GM19463 (cell line): ENCODE measurements at regions not wholly inside any gene's neighbourhood (a gene's known extent, or its start where the extent isn't known, plus 50 kb on each side); places are given as distances from the start of the nearest gene placed in this dataset.

Source experiments
- ATAC-seq: cut with Tn5 transposase; IDR thresholded peaks from one replicate; pipeline ENCODE4 v1.9.1; 2021; ENCODE audit warnings: mild to moderate bottlenecking, moderate library complexity; ENCODE audit not compliant: unreplicated experiment

DNA sequence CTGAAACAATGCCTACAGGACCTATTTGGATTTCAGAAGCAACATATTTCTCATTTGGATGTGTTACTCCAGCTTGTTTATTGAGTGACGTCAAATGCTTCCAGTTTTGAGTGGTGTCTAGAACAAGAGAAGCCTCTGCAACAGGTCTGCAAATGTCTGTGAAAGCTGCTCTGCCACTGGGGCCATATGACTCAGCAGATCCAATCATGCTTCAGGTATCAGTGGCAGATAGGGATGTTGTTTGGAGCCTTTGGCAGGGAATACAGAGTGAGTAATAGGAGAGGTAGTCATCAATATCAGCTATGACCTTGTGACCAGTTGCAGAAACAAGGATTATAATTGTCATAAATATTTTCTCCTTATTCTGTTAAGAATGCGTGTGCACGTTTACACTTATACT is 141.1 kb upstream of the ZXDA start:
- ATAC-seq = no peak

DNA sequence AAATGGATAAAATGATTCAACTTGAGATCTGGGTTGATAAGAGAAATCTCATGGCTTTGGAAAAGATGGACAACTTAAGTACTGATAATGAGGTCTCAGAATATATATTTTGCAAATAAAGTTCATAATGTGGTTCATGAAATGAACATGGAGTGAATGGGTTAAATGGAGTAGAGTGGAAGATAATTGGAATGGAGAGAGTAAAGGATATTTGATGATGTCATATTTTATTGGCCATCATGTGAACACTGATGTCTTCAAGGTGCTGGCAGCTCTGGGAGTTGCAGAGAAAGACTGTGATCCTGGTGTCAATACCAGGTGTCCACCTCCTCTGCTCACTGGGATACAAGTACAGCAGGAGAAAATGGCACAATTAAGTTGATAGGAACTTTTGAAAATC is 133.9 kb upstream of the ZXDA start:
- no peak for ATAC-seq

DNA sequence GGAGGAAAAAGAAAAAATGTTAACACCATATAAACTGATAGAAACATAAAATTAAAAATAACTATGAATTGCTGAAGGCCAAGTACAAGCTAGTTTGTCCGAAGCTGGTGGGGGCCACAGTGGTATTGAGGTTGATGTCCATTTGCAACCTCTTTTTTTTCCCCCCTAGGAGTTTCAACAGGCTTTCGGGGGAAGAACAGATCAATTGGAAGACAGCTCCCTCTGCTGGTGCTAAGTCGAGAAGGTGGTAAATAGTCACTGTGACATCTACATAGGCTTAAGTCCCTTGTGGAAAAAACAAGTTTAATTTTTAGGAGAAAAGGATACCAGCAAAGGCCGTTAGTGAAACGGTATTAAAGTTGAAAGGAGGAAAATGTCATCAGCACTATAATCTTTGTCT is 115.7 kb upstream of the ZXDA start:
- ATAC-seq = peak; percentile 56

GRCh38 chrX:57985951-57986350 is 75.7 kb upstream of the ZXDA start:
- ATAC-seq = no peak

GRCh38 chrX:57984620-57985019 is 74.4 kb upstream of the ZXDA start:
- ATAC-seq = no peak

DNA sequence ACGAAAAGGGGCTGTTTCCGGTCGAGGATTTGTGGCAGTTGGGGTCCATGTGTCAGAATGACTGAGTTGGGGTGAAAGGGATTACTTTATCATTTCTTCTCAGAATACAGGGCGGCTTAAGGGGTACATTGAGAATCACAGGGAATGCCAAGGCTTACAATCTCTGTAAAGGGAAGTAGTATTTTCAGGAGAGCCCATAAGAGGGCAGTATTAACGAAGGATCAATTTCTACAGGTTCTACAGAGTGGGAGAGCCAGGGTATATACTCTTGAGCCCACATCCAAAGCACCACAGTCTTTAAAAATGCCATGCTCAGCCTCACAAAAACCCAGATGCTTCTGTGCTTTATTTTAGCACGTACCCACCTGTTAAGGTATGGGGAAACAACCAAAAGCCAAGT is 67.7 kb upstream of the ZXDA start:
- no peak for ATAC-seq

DNA sequence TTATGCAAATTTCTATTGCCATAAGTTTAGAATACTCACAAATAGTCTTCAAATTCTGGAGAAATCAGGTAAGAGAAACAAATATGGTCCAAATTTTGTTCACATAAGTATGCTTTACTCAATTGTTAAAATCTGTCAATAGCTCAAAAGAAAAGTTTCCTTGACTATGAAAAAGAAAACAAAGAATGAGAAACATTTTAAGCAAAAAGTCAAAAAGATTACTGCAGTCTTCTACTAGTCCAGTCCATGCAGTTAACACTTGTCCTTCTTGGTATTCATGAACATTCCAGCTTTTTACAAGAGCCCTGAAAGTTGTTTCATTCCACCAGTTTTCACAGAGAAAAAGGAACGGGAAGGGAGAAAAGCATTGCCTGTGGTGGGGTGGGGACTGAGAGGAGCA is 54.7 kb upstream of the ZXDA start:
- ATAC-seq = no peak
